H9 (cell line): ENCODE measurements at regions not wholly inside any gene's neighbourhood (a gene's known extent, or its start where the extent isn't known, plus 50 kb on each side); places are given as distances from the start of the nearest gene placed in this dataset.

Experiments used
- DNase-seq: peaks from one replicate; pipeline ENCODE4 v3.0.0-alpha.2; 2017
- H2AFZ ChIP-seq: one replicate; pipeline ENCODE4 v1.6.1; 2013; ENCODE audit warnings: mild to moderate bottlenecking, low read length, control low read depth, moderate library complexity
- H2AK5ac ChIP-seq: 2 replicates; pipeline ENCODE4 v1.6.1; 2013; ENCODE audit warnings: low read length, control low read depth, mixed read lengths; ENCODE audit not compliant: insufficient read length
- H2BK120ac ChIP-seq: one replicate; pipeline ENCODE4 v1.6.1; 2013; ENCODE audit warnings: low read depth, mild to moderate bottlenecking, low read length, control low read depth, inconsistent platforms; ENCODE audit not compliant: poor library complexity, severe bottlenecking
- H2BK12ac ChIP-seq: 2 replicates; pipeline ENCODE4 v1.6.1; 2013; ENCODE audit warnings: low read length, control low read depth, mixed read lengths, low read depth; ENCODE audit not compliant: insufficient read length
- H2BK15ac ChIP-seq: 2 replicates; pipeline ENCODE4 v1.6.1; 2013; ENCODE audit warnings: low read depth, low read length, control low read depth
- H2BK20ac ChIP-seq: one replicate; pipeline ENCODE4 v1.6.1; 2013; ENCODE audit warnings: low read depth, mild to moderate bottlenecking, low read length, control low read depth, inconsistent platforms; ENCODE audit not compliant: poor library complexity, severe bottlenecking
- H2BK5ac ChIP-seq: 2 replicates; pipeline ENCODE4 v1.6.1; 2013; ENCODE audit warnings: low read length, control low read depth, mixed read lengths; ENCODE audit not compliant: insufficient read length
- H3K14ac ChIP-seq: 2 replicates; pipeline ENCODE4 v1.6.1; 2013; ENCODE audit warnings: low read length, control low read depth; ENCODE audit not compliant: insufficient read depth
- H3K18ac ChIP-seq: 2 replicates; pipeline ENCODE4 v1.6.1; 2013; ENCODE audit warnings: low read depth, mild to moderate bottlenecking, mixed read lengths, low read length, control low read depth; ENCODE audit not compliant: insufficient read length
- H3K23ac ChIP-seq: 2 replicates; pipeline ENCODE4 v1.6.1; 2013; ENCODE audit warnings: low read length, control low read depth, mixed read lengths, low read depth; ENCODE audit not compliant: insufficient read length
- H3K23me2 ChIP-seq: 2 replicates; pipeline ENCODE4 v1.6.1; 2013; ENCODE audit warnings: low read depth, mild to moderate bottlenecking, mixed read lengths, low read length, control low read depth; ENCODE audit not compliant: insufficient read length, poor library complexity, severe bottlenecking
- H3K27ac ChIP-seq: 2 replicates; pipeline ENCODE4 v1.5.1; 2013; ENCODE audit warnings: low read length, control low read depth, mixed read lengths, low read depth; ENCODE audit not compliant: insufficient read length
- H3K27me3 ChIP-seq: 2 replicates; pipeline ENCODE4 v1.6.1; 2013; ENCODE audit warnings: low read length, control low read depth, inconsistent platforms; ENCODE audit not compliant: insufficient read depth
- H3K4ac ChIP-seq: 2 replicates; pipeline ENCODE4 v1.6.1; 2013; ENCODE audit warnings: low read depth, mild to moderate bottlenecking, control low read depth, inconsistent platforms, low read length, moderate library complexity
- H3K4me1 ChIP-seq: 2 replicates; pipeline ENCODE4 v1.6.1; 2013; ENCODE audit warnings: low read length, control low read depth, inconsistent platforms; ENCODE audit not compliant: insufficient read depth
- H3K4me2 ChIP-seq: 2 replicates; pipeline ENCODE4 v1.6.1; 2013; ENCODE audit warnings: low read length, control low read depth, mixed read lengths; ENCODE audit not compliant: insufficient read length, insufficient read depth
- H3K56ac ChIP-seq: 2 replicates; pipeline ENCODE4 v1.6.1; 2013; ENCODE audit warnings: low read depth, mild to moderate bottlenecking, mixed read lengths, low read length, control low read depth; ENCODE audit not compliant: insufficient read length
- H3K79me1 ChIP-seq: 2 replicates; pipeline ENCODE4 v1.6.1; 2013; ENCODE audit warnings: low read depth, mild to moderate bottlenecking, moderate library complexity, low read length, control low read depth, inconsistent platforms; ENCODE audit not compliant: insufficient read depth, poor library complexity, severe bottlenecking
- H3K79me2 ChIP-seq: 2 replicates; pipeline ENCODE4 v1.6.1; 2013; ENCODE audit warnings: low read length, control low read depth, inconsistent platforms; ENCODE audit not compliant: insufficient read depth
- H3K9ac ChIP-seq: 2 replicates; pipeline ENCODE4 v1.6.1; 2013; ENCODE audit warnings: low read length, control low read depth, mixed read lengths; ENCODE audit not compliant: insufficient read length; ENCODE audit errors: extremely low read depth
- H3K9me3 ChIP-seq: one replicate; pipeline ENCODE4 v1.6.1; 2013; ENCODE audit warnings: low read depth, low read length, inconsistent platforms; ENCODE audit not compliant: control insufficient read depth
- H3T11ph ChIP-seq: one replicate; pipeline ENCODE4 v1.6.1; 2013; ENCODE audit warnings: mild to moderate bottlenecking, low read length, control low read depth, inconsistent platforms
- H4K20me1 ChIP-seq: one replicate; pipeline ENCODE4 v1.6.1; 2013; ENCODE audit not compliant: control insufficient read depth, insufficient read length, insufficient read depth
- H4K5ac ChIP-seq: 2 replicates; pipeline ENCODE4 v1.6.1; 2013; ENCODE audit warnings: low read depth, mild to moderate bottlenecking, mixed read lengths, low read length, control low read depth; ENCODE audit not compliant: insufficient read length
- H4K8ac ChIP-seq: replicated peaks from 2 replicates; pipeline ENCODE4 v1.6.1; 2013; ENCODE audit warnings: low read length, control low read depth, mixed read lengths, low read depth; ENCODE audit not compliant: insufficient read length
- H4K91ac ChIP-seq: 2 replicates; pipeline ENCODE4 v1.6.1; 2013; ENCODE audit warnings: low read depth, mild to moderate bottlenecking, moderate library complexity, mixed read lengths, low read length, control low read depth; ENCODE audit not compliant: insufficient read length
- H3K27ac Mint-ChIP-seq, 3 experiments: 2 replicates in 2 of 3; 3 replicates in 1 of 3; pipeline ENCODE4 v1.8.0; 2020 to 2021; ENCODE audit warnings: mixed read lengths in 3 of 3, mild to moderate bottlenecking in 1 of 3, moderate library complexity in 1 of 3
- H3K27me3 Mint-ChIP-seq: 2 replicates; pipeline ENCODE4 v1.8.0; 2021; ENCODE audit warnings: low read depth, mild to moderate bottlenecking, moderate library complexity, mixed read lengths
- H3K36me3 Mint-ChIP-seq, 3 experiments: 2 replicates in 2 of 3; 3 replicates in 1 of 3; pipeline ENCODE4 v1.8.0; 2020 to 2021; ENCODE audit warnings: low read depth in 3 of 3, mixed read lengths in 3 of 3; ENCODE audit not compliant: insufficient read depth in 1 of 3
- H3K4me1 Mint-ChIP-seq, 2 experiments: 2 replicates each; pipeline ENCODE4 v1.8.0; 2020; ENCODE audit warnings: mixed read lengths in 2 of 2
- H3K4me3 Mint-ChIP-seq, 2 experiments: 2 replicates in 1 of 2; 3 replicates in 1 of 2; pipeline ENCODE4 v1.8.0; 2020 to 2021; ENCODE audit warnings: mild to moderate bottlenecking in 2 of 2, mixed read lengths in 2 of 2, moderate library complexity in 1 of 2
- H3K9me3 Mint-ChIP-seq, 2 experiments: 2 replicates in 1 of 2; 3 replicates in 1 of 2; pipeline ENCODE4 v1.8.0; 2020; ENCODE audit warnings: mild to moderate bottlenecking in 2 of 2, mixed read lengths in 2 of 2, moderate library complexity in 1 of 2
- WGBS: extraction: QIAGEN DNeasy Blood & Tissue Kit; methylation state at CpG from one replicate; pipeline ENCODE4 v1.1.7; 2013; ENCODE audit warnings: missing lambda C conversion rate, low lambda C conversion rate, mixed read lengths; ENCODE audit not compliant: insufficient read length; ENCODE audit errors: extremely low coverage; 5-methylcytosine and 5-hydroxymethylcytosine counted together
- TF ChIP-seq, protein P1 (sequence below): fragments of 200-600 bp; sonication (generic); conservative IDR thresholded peaks from 3 replicates; pipeline ENCODE4 v1.8.0; 2021; ENCODE audit warnings: antibody characterized with exemption, mild to moderate bottlenecking

DNA sequence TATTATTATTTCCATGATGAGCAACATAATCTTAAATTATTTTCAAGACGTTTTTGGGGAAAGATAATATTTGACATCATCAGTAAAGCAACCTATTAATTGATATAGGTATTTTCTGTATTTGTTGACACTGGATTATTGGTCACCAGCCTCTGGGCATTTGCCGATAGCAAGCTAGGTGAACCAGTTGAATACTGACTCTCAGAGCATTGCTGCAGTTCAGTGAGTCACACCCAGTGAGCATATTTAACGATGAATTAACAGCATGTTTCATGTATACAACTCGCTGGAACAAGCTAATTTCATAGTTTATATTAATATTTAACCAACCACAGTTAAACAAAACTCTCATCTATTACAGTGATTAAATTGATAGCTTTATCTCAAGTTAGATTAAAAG is 1006.0 kb upstream of the DIAPH2 start:
- Histone ChIP-seq H2BK15ac (no peak overlapping the region), H4K20me1 (no peaks in the 10 kb centered on the region), H3K56ac (no peak overlapping the region), H3K14ac (no peak overlapping the region), H3K9me3 (no peaks in the 10 kb centered on the region), H3K4me2 (no peak overlapping the region), H3K4ac (no peak overlapping the region), H3K79me1 (no peaks in the 10 kb centered on the region), H4K8ac (no peak overlapping the region), H3K23ac (no peak overlapping the region), H2BK20ac (no peak overlapping the region), H2AFZ (no peak overlapping the region), H2BK12ac (no peak overlapping the region), H2AK5ac (no peak overlapping the region), H4K5ac (no peak overlapping the region), H3K23me2 (no peaks in the 10 kb centered on the region), H3K9ac (no peak overlapping the region), H3K27me3 (no peaks in the 10 kb centered on the region), H2BK120ac (no peak overlapping the region), H4K91ac (no peak overlapping the region), H3K18ac (no peak overlapping the region), H3T11ph (no peak overlapping the region), H3K27ac (no peak overlapping the region), H3K79me2 (no peaks in the 10 kb centered on the region), H2BK5ac (no peak overlapping the region), H3K4me1 (no peaks in the 10 kb centered on the region; the same call in 1 of the 2 replicates)
- Mint-ChIP-seq H3K4me3 (no peak overlapping the region), H3K4me1 (peaks cover 15% of the 10 kb centered on the region in 2 experiments), H3K27ac (no peak overlapping the region), H3K27me3 (no peaks in the 10 kb centered on the region), H3K36me3 (no peaks in the 10 kb centered on the region), H3K9me3 (no peaks in the 10 kb centered on the region)
- DNase-seq = no peak
- WGBS = no CpG with 5 or more reads among the region's 4 CpGs
- TF ChIP-seq, protein P1, sequence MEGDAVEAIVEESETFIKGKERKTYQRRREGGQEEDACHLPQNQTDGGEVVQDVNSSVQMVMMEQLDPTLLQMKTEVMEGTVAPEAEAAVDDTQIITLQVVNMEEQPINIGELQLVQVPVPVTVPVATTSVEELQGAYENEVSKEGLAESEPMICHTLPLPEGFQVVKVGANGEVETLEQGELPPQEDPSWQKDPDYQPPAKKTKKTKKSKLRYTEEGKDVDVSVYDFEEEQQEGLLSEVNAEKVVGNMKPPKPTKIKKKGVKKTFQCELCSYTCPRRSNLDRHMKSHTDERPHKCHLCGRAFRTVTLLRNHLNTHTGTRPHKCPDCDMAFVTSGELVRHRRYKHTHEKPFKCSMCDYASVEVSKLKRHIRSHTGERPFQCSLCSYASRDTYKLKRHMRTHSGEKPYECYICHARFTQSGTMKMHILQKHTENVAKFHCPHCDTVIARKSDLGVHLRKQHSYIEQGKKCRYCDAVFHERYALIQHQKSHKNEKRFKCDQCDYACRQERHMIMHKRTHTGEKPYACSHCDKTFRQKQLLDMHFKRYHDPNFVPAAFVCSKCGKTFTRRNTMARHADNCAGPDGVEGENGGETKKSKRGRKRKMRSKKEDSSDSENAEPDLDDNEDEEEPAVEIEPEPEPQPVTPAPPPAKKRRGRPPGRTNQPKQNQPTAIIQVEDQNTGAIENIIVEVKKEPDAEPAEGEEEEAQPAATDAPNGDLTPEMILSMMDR = no peak
